HG02981 (cell line): ENCODE measurements at regions not wholly inside any gene's neighbourhood (a gene's known extent, or its start where the extent isn't known, plus 50 kb on each side); places are given as distances from the start of the nearest gene placed in this dataset.

ENCODE experiments used
- ATAC-seq: cut with Tn5 transposase; IDR thresholded peaks from one replicate; pipeline ENCODE4 v1.9.1; 2021; ENCODE audit warnings: mild to moderate bottlenecking, moderate library complexity; ENCODE audit not compliant: unreplicated experiment

DNA sequence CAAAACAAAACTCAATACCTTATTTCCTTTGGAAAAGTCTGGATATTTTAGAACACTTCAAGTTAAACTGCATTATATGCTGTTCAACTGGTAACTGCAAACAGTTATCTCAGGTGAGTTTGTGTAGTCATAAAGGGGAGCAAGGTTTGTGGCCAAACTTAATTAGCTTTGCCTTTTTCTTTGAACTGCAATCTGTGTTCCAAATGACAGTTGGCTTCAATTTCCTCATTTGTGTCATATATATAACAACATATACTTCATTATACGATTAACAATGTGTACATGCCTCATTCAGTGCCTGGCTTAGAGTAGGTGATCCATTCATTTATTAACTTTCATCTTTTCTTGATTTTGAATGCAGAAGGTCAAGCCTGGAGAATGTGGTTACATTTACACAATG, 55.8 kb downstream of the KCNE4 start:
- no peak for ATAC-seq

DNA sequence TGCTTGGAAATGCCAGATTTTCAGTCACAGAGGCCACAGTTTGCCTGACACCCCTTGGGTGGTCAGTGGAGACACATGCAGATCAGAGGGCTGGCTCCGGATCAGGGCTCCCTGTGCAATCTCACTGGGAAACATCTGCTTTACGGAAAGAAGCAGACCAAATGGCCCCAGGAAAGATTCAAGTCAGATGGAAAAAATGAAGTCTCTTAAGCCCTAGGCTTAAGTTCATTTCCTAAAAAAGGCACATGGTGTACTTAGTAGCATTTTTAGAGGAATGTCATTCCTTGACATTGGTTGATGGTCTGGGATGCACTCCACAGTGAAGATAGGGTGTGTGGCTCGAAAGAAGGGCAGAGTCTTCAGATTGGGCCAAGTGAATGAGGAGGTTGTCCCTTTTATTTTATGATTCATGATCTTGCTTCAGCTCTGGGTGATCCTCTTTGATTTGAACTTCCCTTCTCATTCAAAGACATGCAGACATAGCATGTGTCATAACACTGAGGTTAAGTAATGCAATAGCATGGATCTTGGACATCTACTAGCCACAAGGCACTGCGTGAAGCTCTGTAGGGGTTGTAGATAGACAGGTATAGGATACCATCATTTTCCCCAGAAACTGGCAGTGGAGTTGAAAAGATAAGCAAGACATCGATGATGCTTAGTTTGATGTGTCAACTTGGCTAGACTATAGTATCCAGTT, 56.5 kb downstream of the KCNE4 start:
- ATAC-seq: no peak

DNA sequence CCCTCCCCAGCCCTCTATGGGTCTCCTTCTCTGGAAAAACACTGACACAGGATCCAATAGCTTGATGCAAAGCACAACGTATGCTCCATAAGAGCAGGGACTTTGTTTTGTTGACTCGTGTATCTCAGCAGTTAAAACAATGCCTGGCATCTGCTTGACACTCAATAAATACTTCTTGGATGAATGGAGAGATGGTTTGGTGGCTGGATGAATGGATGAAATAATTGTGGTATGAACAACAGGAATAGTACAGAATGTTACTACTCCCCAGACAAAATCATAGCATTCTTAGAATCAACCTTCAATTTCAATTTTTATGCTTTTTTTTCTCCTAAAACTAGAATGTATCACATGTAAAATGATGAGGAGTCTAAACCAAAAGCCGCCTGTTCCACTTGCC, 57.4 kb downstream of the KCNE4 start:
- no peak for ATAC-seq

DNA sequence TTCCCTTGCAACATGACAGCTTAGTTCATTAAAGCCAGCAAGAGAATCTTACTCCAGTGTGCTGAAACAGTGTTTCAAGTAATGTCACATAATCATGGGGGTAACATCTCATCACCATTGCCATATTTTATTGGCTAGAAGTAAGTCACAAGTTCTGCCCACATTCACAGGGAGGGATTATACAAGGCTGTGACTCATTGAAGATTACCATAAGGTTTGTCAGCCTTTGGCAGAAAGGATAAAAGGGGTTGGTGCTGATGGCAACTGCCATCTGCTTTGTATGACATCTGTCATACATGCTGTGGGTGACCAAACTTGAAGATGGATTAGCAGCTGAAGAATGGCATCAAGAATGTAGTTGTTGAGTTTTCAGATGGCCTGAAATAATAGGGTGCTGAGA, 61.2 kb downstream of the KCNE4 start:
- no peak for ATAC-seq

DNA sequence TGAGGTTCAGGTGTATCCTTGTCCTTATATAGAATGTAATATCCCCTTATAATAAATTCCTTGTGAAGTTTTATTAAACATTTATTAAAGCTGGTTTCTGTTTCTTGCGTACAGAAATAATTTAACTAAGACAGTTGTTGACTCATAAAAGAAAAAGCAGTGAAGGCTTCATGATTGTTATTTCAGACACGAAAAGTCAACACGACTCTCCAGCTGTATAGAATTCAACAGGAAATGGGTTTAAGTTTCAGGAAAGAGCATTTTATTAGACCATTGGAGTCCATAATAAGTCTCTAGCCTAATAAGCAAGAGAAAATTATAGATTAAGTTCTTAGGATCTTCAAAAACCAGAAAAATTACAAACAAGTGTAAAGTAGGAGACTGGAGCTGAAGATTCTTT, 62.2 kb downstream of the KCNE4 start:
- ATAC-seq: no peak

DNA sequence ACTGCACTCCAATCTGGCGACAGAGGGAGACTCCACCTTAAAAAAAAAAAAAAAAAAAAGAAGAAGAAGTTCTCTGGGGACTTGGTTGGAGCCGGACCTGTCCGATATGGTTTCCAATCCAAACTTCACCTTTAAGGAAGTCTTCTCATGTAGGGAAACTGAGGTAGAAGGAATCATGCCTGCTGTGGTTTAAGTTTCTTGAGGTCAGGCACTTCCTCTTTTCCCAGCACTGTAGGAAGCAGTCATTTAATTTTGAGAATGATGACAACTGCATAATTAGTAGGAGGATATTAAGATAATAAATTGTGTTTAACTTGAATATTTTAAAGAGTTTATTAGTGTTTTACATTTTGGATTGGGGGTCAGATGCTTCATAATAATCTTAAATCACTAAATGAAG, 62.9 kb downstream of the KCNE4 start:
- ATAC-seq: no peak

DNA sequence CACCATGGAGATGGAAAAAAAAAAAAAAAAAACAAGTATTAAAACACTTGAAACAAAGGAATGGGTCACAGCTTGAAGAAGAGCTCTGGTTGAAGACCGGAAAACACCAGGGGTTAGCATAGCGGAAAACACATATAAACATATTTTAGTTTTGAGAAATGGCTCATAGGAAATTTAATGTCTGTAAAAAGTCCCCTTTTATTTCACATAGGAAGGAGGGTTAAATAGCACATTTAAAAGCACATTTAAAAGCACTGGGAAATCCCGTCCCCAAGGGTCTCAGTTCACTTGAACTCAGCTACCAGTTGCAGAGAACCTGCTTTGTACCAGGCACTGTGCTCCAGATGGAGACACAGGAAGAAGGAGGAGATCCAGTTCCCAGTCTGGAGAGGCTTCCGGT, 65.5 kb downstream of the KCNE4 start:
- ATAC-seq: no peak

DNA sequence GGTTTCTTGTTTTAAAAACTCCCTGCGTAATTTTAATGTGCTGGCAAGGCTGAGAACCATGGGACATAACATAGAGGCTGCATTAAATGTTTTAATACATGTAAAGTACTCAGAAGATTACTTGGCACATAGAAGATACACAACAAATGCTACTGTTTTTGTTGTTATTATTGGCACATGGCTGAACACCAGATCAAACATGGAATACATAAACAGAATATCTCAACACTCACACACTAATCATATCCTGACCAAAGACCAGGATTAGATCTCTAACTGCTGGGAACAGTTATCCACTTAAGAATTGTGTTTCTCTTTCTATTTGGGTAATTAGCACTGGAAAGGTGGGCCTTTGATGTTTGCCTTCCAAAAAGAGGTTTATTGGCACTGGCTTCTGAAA, 69.3 kb downstream of the KCNE4 start:
- no peak for ATAC-seq

DNA sequence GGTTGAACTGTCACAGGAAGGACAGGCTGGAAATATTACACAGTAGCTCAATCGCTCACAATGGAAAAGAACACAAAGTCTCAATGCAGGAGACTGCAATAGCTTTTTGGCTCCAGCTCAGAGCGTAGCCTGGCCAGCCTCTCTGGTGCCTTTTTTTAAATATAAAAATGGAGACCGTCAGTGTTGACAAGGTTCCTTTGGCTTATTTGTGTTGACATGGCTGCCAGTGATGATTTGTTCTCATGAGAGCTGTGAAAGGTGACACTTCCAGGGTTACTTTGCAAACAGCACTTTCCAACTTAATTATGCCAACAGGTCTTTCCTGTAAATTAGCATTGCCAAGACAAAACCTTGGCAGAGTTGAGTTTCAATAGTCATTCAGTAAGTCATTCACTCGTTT, 70.8 kb downstream of the KCNE4 start:
- ATAC-seq: no peak

DNA sequence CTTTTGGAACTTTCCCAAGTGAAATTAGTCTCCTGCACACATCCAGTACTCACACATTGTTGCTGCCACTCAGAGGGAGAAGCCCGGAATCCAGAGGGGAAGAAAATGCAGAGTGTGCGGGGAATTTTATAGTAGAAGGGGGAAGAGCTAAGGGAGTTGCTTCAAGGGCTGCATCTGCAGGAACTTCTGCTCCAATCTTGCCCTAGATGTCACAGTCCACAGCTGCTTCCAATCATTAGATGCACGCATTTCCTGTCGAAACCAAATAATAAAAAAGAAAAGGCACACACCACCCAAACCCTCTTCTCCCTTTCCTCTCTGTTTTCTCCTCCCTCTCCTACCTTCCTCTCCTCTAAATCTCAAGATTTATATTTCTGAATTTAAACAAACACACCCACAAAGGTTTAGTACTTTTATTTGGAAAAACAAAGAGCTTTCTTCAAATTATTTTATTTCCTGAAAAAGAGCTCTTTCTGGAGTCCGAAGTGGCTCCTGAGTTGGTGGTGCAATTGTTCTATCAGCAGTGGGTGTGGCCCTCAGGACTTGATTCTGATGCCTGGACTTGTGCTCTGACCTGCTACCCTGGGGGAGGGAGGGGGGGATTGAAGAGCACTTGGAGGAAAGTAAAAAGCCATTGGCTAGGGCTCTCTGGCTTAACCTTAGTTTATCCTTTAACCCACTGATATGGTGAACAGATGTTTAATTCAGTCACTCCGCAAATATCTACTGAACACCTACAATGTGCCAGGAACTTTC, 72.0 kb downstream of the KCNE4 start:
- ATAC-seq: no peak

DNA sequence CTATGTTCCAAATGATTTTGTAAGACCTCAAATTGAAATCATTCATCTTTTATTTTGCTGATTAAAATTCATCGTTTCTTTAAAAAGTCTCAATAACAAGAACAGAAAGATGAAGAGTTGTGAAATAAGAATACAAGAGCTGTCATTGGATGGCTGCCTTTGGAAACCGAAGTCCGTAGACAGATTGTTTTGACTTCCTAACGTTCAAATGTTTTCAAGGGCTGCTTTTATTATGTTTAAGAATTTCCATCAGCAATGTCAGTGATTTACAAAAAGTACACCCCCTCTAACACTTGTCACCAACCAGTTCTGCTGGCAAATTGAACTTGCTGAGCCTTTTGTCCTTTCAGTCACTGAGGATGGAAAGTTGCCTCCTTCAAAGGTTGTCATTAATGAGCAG, 89.6 kb downstream of the KCNE4 start:
- no peak for ATAC-seq

DNA sequence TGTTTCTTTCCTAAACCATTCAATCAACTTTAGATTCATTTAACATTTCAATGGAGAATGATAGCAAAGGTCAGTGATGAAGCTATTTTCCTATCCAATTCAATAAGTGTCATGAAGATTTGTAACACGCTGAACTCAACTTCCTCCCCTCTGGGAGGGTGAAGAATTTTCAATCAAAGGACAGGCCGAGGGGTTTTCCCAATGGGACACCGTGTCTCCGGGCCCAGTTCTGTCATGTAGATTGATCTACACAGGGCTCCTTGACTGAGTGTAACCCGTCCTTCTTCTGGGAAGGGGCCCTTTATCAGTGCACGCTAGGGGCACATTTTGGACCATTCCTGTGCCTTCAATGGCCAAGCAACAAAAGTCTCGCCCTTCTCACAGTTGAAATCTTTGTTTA, 90.1 kb downstream of the KCNE4 start:
- no peak for ATAC-seq

DNA sequence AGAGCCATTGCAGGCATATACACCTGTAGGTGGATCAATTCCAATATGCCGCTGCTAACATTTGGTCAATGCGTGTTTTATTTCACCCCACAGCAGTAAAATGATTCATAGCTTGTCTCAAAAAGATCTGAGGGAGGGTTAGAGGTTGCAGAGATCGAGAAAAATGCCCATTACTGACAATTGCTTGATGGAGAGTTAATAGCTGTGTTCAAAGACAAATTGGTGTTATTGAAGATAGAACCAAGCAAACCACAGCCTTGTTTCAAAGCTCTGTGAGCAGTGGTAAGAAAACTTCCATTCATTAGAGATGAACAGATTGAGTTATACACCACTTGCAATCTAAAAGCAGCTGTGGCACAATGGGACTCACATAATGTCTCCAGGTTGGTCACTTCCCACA, 95.4 kb downstream of the KCNE4 start:
- no peak for ATAC-seq

DNA sequence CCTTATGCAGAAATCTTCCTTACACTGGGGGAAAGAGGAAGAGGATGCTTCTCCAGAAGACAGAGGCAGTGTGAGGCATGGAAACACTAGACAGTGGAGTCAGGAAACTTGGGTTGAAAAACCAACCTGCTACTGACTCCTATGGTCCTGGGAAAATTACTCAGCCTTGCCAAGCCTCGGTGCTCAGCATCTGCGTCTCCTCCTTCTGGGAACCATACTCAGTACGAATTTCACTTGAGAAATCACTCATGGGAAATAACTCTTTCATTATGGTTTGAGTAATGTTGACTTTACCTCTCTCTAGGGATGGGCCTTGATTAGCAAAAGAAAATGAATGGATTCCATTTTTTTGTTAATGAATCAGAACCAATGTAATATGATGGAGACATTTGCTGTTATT, 96.5 kb downstream of the KCNE4 start:
- ATAC-seq: no peak

DNA sequence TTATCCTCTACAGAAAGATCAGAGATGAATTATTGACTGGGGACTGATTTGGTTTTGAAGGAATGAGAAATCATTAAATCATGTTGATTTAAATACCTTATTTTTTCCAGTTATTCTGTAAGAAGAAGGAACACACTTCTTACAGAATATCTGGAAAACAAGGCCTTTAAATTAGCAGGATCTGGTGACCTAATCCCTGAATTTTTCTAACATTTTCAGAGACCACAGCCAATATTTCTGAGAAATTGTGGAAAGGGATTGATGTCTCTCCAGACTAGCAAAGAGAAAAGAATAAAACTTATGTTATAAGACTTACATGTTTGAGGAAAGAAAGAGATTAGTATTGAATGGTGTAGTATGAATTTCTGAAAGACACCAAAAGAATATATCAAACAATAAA, 104.0 kb downstream of the KCNE4 start:
- ATAC-seq: no peak

DNA sequence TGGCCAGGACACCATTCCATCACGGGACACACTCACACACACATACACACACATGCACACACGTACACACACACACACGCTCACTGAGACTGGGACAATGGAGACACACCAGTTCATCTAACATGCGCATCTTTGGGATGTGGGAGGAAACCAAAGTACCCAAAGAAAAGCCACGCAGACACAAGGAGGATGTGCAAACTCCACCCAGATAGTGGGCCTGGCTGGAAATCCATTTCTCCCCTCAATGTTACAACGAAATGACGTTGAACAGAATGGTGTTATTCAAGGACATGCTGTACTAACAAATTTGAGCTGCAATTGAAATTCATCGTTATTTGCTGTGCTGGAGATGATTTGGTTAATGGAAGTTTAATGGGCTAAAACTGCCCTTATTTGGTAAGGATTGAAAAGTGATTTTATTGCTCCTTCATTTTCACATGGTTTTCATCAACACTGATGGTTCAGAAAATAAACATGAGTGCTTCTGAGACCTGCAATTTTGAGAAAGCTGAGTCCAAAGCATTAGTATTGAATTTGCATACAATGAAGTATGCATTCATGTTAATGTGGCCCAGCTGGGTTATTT, 110.0 kb downstream of the KCNE4 start:
- no peak for ATAC-seq

DNA sequence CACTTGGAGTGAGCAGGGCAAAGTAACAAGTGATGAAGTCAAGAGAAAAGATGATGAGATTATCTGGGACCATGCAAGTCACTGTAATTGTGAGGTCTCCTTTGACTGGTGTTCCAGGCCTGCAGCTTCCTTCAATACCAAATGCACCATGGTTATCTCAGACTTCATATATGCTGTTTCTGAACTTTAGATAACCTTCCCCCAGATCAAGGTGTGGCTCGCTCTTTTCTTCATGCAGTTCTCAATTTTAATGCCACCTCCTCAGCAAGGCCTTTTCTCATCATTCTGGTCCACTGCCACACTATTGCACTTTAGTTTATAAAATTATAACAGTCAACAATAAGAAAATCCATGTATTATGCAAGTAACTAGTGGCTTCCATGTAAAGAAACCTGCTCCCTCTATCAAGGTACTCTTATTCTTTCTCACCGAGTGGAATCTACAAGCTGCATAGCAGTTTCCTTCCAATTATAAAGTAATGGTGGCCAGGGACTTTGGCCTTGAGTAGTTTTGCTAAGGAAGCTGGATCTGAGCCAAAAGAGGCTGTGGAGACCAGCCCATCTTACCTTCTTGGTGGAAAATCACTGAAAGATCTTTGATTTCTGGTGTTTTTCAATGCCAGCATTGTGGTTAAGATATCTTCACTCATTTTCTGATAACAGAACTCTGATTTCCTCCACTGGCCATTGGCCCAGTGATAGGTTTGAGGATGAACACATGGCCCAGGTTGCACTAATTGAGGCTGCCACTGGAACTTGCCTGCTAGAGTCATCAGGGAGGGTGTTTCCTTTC, 113.6 kb downstream of the KCNE4 start:
- no peak for ATAC-seq

DNA sequence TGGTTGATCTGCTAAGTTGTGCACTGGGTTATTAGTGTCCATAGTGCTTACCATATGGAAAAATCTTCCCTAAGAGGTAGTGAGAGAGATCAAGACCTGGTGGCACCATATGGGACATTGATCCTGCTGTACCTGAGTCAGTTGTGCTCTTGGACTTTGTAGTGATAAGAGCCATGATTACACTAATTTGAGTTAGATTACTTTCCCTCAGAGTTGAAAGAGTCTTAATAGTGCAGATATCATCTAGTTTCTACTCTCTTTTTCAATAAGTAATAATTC, 114.2 kb downstream of the KCNE4 start:
- ATAC-seq: no peak

DNA sequence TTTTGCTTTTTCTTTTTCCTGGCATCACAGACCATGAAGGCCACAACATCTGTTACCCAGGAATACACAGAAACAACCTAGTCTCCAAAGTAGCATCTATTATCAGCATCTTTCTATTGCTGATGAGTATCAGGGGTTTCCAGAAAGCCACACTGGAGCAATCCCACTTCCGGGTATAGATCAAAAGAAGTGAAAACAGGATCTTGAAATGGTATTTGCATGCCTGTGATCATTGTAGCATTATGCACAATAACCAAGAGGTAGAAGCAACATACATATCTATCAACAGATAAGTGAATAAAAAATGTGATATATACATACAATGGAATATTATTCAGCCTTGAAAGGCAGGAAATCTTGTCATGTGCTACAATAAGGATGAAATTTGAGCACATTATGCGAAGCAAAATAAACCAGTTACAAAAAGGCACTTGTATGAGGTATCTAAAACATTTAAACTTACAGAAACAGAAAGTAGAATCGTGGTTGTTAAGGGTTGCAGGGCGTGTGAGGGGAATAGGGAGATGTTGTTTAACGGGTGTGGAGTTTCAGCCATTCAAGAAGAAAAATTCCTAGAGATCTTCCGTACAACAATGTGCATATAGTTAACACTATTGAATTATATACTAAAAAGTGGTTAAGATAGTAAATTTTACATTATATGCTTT, 115.1 kb downstream of the KCNE4 start:
- ATAC-seq: no peak

DNA sequence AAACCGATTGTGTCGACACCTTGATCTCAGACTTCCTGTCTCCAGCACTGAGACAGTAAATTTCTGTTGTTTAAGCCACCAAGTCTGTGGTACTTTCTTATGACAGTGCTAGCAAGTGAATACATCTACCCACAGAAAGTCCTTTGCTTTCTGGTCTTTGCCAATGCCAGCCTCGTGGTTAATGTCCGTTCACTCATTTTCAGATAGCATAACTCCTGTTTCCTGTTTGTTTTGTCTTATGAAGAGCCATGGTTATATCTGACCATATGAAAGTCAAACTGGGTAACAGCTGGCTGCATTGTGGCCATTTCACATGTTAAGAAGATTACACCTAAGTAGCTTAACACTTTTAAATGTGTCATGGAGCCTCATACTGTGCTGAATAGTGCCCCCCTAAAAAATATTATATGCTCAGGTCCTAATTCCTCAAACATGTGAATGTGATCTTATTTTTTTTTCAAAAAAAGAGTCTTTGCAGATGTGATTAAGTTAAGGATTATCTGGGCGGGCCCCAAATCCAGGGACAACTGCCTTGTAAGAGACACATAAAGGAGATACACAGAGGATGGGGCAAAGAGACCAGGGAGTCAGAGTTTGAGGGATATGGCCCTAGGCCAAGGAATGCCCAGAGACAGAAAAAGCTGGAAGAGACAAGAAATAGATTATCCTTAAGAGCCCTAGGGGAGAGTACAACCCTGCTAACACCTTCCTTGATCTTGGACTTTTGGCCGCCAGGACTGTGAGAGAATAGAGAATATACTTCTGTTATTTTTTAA, 118.0 kb downstream of the KCNE4 start:
- ATAC-seq: peak; percentile 81

DNA sequence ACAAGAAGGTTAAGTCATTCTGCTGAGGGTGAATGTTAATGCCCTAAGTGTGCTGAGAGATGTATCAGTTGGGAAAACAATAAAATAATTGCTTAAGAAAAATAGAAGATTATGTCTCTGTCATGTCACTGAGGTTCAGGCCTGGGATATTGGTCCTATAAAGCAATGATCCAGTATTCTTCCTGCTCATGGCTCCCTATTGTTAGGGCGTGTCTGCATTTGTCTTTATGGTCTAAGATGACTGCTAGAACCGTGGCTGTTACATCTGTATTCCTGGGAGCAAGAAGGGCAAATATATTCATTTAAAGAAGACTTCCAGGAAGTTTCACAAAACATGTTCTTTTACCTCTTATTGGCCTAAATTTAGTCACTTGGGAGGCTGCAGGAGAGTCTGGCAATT, 125.0 kb downstream of the KCNE4 start:
- no peak for ATAC-seq
